ENCODE measurements at regions not wholly inside any gene's neighbourhood (a gene's known extent, or its start where the extent isn't known, plus 50 kb on each side); places are given as distances from the start of the nearest gene placed in this dataset.

GRCh38 chr4:91824773-91825172 lies 479.0 kb upstream of the GRID2 start:
- no peak for DNase-seq (ENCODE audit: low spot score in 2 of 2)
- no peak for TF ChIP-seq CTCF (IDR thresholded peaks at IDR 0.05)
- no peak for TF ChIP-seq POLR2A (IDR thresholded peaks at IDR 0.05)
- no peak overlapping the region for H3K4me3 ChIP-seq (ENCODE audit: low read depth, poor library complexity, severe bottlenecking)
- 56 to 72% methylated on average over 1 of the region's 1 CpG for WGBS, 2 donors
- intact Hi-C loops (cut with DNase I; ENCODE audit: low total_unique reads), result no loop called here

DNA sequence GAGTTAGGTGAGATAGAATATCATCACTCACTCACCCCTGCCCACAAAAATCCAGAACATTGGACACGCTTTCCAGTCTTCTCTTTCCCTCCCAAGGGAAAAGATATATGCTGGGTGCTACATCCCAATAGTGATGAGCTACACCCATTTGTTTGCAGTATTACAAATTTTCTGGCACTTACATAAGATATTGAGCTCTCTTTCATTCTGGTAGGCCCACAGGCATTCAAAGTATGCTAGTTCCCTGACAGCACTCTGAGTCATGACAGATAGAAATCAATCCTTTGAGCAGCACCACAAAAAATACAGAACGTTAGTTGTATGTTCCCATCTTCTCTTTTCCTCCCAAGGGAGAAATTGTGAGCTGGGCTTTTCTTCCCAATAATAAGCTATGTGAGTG lies 477.6 kb upstream of the GRID2 start:
- no peak overlapping the region for H3K4me3 ChIP-seq (ENCODE audit: low read depth, poor library complexity, severe bottlenecking)
- intact Hi-C loops (cut with DNase I; ENCODE audit: low total_unique reads), result no loop called here
- TF ChIP-seq CTCF (IDR thresholded peaks at IDR 0.05) (no peak), POLR2A (IDR thresholded peaks at IDR 0.05) (no peak)
- WGBS, 2 donors, result 73 to 88% methylated on average over 2 of the region's 2 CpGs
- DNase-seq (ENCODE audit: low spot score in 2 of 2), result no peak

DNA sequence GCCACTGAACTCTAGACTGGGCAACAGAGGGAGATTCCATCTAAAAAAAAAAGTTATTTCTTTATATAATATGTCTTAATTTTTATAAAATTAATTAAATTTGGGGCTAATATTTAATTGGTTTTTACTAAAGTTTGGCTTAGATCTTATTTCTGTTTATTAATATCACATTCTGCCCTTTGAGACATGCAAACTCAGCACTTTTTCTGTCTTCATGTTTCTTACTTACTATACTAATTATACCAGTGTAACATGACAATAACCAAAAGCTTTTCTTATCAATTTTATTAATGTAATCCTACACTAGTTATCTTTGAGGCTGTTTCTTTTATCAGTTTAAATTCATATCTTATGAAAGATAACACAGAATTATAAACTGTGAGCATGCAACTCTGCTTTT lies 475.9 kb upstream of the GRID2 start:
- TF ChIP-seq CTCF (IDR thresholded peaks at IDR 0.05) (no peak), POLR2A (IDR thresholded peaks at IDR 0.05) (no peak)
- intact Hi-C loops (cut with DNase I; ENCODE audit: low total_unique reads), result no loop called here

DNA sequence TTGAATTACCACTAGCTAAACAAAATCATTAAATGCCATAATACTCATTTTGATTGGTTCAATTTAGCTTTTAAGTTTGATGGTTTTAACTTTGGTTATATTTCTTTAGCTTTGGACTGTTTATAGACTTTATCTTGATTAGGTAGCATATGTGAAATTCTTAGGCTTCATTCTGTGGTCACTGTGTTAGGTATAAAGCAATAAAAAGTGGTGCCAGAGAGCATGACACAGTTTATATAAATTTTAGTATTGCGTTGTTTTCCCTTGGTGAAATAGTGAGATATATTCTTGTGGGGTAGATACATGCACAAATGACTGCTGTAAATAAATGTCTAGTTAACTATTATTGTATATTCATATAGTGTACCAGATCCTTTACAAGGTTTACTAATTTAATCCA lies 474.2 kb upstream of the GRID2 start:
- intact Hi-C loops (cut with DNase I; ENCODE audit: low total_unique reads), result no loop called here
- no peak for TF ChIP-seq CTCF (IDR thresholded peaks at IDR 0.05)
- no peak for TF ChIP-seq POLR2A (IDR thresholded peaks at IDR 0.05)
- 94 to 96% methylated on average over 1 of the region's 1 CpG for WGBS, 2 donors
- no peak overlapping the region for H3K4me3 ChIP-seq (ENCODE audit: low read depth, poor library complexity, severe bottlenecking)
- DNase-seq (ENCODE audit: low spot score in 2 of 2), result no peak

More for the DNA sequence above, 475.9 kb upstream of the GRID2 start:
- no peak for DNase-seq (ENCODE audit: low spot score in 2 of 2)
- H3K4me3 ChIP-seq (ENCODE audit: low read depth, poor library complexity, severe bottlenecking), result no peak overlapping the region

DNA sequence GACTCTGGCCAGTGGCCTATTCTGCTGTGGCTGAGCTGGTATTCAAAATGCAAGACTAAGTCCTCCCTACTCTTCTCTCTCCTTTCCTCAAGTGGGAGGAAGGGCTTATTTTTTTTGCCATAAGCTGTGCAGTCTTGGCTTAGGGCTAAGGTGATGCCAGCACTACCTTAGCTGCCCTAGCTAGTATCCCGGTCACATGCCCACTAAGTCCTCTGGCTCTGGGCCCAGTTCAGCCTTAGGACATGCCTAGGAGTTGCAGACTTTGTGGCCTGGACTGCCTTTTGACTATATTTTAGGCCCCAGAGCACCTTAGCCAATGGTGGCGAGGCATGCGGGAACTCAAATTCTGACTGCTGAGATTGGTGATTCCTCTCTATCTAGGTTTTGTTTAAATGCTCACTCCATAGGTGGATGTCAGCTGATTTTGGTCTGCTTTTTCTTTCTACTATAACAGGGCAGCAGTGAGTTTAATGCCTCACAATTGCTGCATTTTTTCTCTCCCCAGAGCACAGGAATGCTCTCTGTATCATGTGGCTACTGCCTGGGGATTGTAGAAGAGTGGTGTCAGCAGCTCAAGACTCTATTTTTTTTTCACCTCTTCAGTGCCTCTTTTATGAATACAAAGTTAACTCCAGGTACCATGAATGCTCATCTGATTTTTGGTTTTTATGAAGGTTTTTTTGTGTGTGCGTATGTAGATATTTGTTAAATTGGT lies 472.9 kb upstream of the GRID2 start:
- no peak for TF ChIP-seq POLR2A (IDR thresholded peaks at IDR 0.05)
- TF ChIP-seq CTCF (IDR thresholded peaks at IDR 0.05), result no peak
- DNase-seq (ENCODE audit: low spot score in 2 of 2), result no peak
- intact Hi-C loops (cut with DNase I; ENCODE audit: low total_unique reads), result no loop called here
- no peak overlapping the region for H3K4me3 ChIP-seq (ENCODE audit: low read depth, poor library complexity, severe bottlenecking)
- WGBS, 2 donors, result 82 to 95% methylated on average over 4 of the region's 4 CpGs

- intact Hi-C loops (cut with DNase I; ENCODE audit: low total_unique reads), result no loop called here
- no peak overlapping the region for H3K4me3 ChIP-seq (ENCODE audit: low read depth, poor library complexity, severe bottlenecking)
- 28 to 50% methylated on average over 1 of the region's 1 CpG for WGBS, 2 donors
- no peak for DNase-seq (ENCODE audit: low spot score in 2 of 2)
- no peak for TF ChIP-seq POLR2A (IDR thresholded peaks at IDR 0.05)
- TF ChIP-seq CTCF (IDR thresholded peaks at IDR 0.05), result no peak
These were observed 466.1 kb upstream of the GRID2 start for GRCh38 chr4:91837608-91838029.
